K562 (cell line): ENCODE measurements at regions not wholly inside any gene's neighbourhood (a gene's known extent, or its start where the extent isn't known, plus 50 kb on each side); places are given as distances from the start of the nearest gene placed in this dataset.

Experiments used
- ATAC-seq: fragments of 200-7000 bp; cut with Tn5 transposase; 3 replicates; pipeline ENCODE4 v1.9.1; 2020; ENCODE audit warnings: moderate library complexity
- BruUV-seq: library from RNA; stranded (reverse); fragments of 400-500 nt; replicated peaks from 2 replicates; lab custom pipeline; 2021; lab: Mats Ljungman, UMichigan
- CTCF ChIA-PET: fragments of 300-600 bp; formaldehyde crosslinking; extraction: SDS; loops from one replicate; lab custom pipeline; 2021; ENCODE audit warnings: low intra/inter-chr PET ratio; lab: Yijun Ruan, JAX
- POLR2A ChIA-PET: fragments of 300-600, 350-650 bp; sonication (Branson Sonifier 250); formaldehyde crosslinking; extraction: SDS; loops from one replicate; lab custom pipeline; 2021; ENCODE audit warnings: antibody characterized with exemption, inconsistent platforms; lab: Yijun Ruan, JAX
- DNase-seq, 4 experiments: peaks; one replicate each; pipeline versions ENCODE4 v3.0.0 to v3.0.0-alpha.2; 2011 to 2018; ENCODE audit warnings: low spot score in 3 of 4, mixed read lengths in 3 of 4; ENCODE audit errors: extremely low read depth in 1 of 4
- FAIRE-seq: peaks from 2 replicates; lab custom pipeline; 2011; peaks lifted over from hg19 to GRCh38; lab: Jason Lieb, UNC
- H2AFZ ChIP-seq: 2 replicates; pipeline ENCODE4 v1.6.0; 2011; ENCODE audit warnings: low read depth, low read length, control low read depth, inconsistent platforms
- H3K27ac ChIP-seq: fragments of 200-600 bp; 3 replicates; pipeline ENCODE4 v1.8.0; 2011; ENCODE audit warnings: low read depth, mild to moderate bottlenecking, control low read depth, inconsistent platforms, low read length, moderate library complexity, mixed read lengths; ENCODE audit errors: extremely low read depth
- H3K27me3 ChIP-seq, 2 experiments: fragments of 300-600 bp in 1 of 2; 2 replicates in 1 of 2; 3 replicates in 1 of 2; pipeline versions ENCODE4 v1.6.0 to v1.8.0; 2011; ENCODE audit warnings: inconsistent platforms in 2 of 2, low read length in 2 of 2, mild to moderate bottlenecking in 1 of 2, mixed read lengths in 1 of 2, moderate library complexity in 1 of 2; ENCODE audit not compliant: control insufficient read depth in 2 of 2, insufficient read depth in 2 of 2
- H3K36me3 ChIP-seq: fragments of 300-600 bp; 3 replicates; pipeline ENCODE4 v1.8.0; 2011; ENCODE audit warnings: mild to moderate bottlenecking, low read length, inconsistent platforms; ENCODE audit not compliant: control insufficient read depth, insufficient read depth
- H3K4me1 ChIP-seq, 2 experiments: fragments of 200-600 bp in 1 of 2; replicated peaks in 1 of 2; 2 replicates in 1 of 2; 3 replicates in 1 of 2; pipeline versions ENCODE4 v1.5.1 to v1.8.0; 2011; ENCODE audit warnings: inconsistent platforms in 2 of 2, low read length in 2 of 2, mild to moderate bottlenecking in 1 of 2, mixed read lengths in 1 of 2, moderate library complexity in 1 of 2; ENCODE audit not compliant: control insufficient read depth in 2 of 2, insufficient read depth in 2 of 2
- H3K4me2 ChIP-seq: 2 replicates; pipeline ENCODE4 v1.6.1; 2011; ENCODE audit warnings: low read length, control low read depth, inconsistent platforms, mixed read lengths; ENCODE audit not compliant: insufficient read depth
- H3K4me3 ChIP-seq: fragments of 200-600 bp; sonication (generic), shearing (Covaris generic); 2 replicates; pipeline ENCODE4 v1.5.1; 2016; ENCODE audit warnings: control low read depth, inconsistent platforms
- H3K79me2 ChIP-seq: fragments of 200-600 bp; 3 replicates; pipeline ENCODE4 v1.8.0; 2011; ENCODE audit warnings: low read length, inconsistent platforms; ENCODE audit not compliant: control insufficient read depth, insufficient read depth
- H3K9ac ChIP-seq, 2 experiments: 2 replicates each; pipeline versions ENCODE4 v1.6.0 to v1.6.1; 2011; ENCODE audit warnings: low read depth in 2 of 2, low read length in 2 of 2, control low read depth in 1 of 2, inconsistent platforms in 1 of 2, mild to moderate bottlenecking in 1 of 2, mixed read lengths in 1 of 2; ENCODE audit not compliant: insufficient read depth in 1 of 2
- H3K9me1 ChIP-seq: one replicate; pipeline ENCODE4 v1.6.0; 2011; ENCODE audit warnings: inconsistent platforms, mild to moderate bottlenecking, low read length, moderate library complexity; ENCODE audit not compliant: control insufficient read depth, insufficient read depth
- H3K9me3 ChIP-seq: replicated peaks from 2 replicates; pipeline ENCODE4 v1.5.1; 2011; ENCODE audit warnings: low read depth, low read length, inconsistent platforms; ENCODE audit not compliant: control insufficient read depth, insufficient read depth
- H4K20me1 ChIP-seq: replicated peaks from 2 replicates; pipeline ENCODE4 v1.6.1; 2011; ENCODE audit warnings: low read length, inconsistent platforms, mixed read lengths; ENCODE audit not compliant: control insufficient read depth, insufficient read depth
- DPF2 ChIP-seq: fragments of 450-650 bp; IDR thresholded peaks from 2 replicates; pipeline ENCODE4 v1.6.1; 2016
- FOXO4 ChIP-seq: fragments of 450-650 bp; formaldehyde crosslinking; IDR thresholded peaks from 2 replicates; pipeline ENCODE4 v1.4.0; 2020; ENCODE audit warnings: mild to moderate bottlenecking, moderate library complexity
- GTF2F1 ChIP-seq: IDR thresholded peaks from 2 replicates; pipeline ENCODE4 v1.6.1; 2011; ENCODE audit warnings: low read depth, low read length, improper control_type of control experiment
- PATZ1 ChIP-seq: fragments of 250-450 bp; sonication (Bioruptor Pico); IDR thresholded peaks from 2 replicates; pipeline ENCODE4 v1.5.0; 2020; ENCODE audit warnings: mild to moderate bottlenecking, borderline replicate concordance
- PBX2 ChIP-seq, 2 experiments: IDR thresholded peaks in 1 of 2; conservative IDR thresholded peaks in 1 of 2; 2 replicates each; pipeline ENCODE4 v1.6.1; 2016; ENCODE audit warnings: low read depth in 2 of 2, mild to moderate bottlenecking in 1 of 2, missing compliant biosample characterization in 1 of 2, missing genetic modification characterization in 1 of 2, moderate library complexity in 1 of 2
- PKNOX1 ChIP-seq: fragments of 450-650 bp; IDR thresholded peaks from 2 replicates; pipeline ENCODE4 v1.6.1; 2016
- SOX6 ChIP-seq: fragments of 450-650 bp; IDR thresholded peaks from 2 replicates; pipeline ENCODE4 v1.6.1; 2014; ENCODE audit warnings: mild to moderate bottlenecking
- YBX1 ChIP-seq: fragments of 450-650 bp; IDR thresholded peaks from 2 replicates; pipeline ENCODE4 v1.7.1; 2016; ENCODE audit warnings: mild to moderate bottlenecking
- ZNF184 ChIP-seq: sonication (generic); formaldehyde crosslinking; IDR thresholded peaks from 2 replicates; pipeline ENCODE4 v1.5.0; 2020; ENCODE audit warnings: missing genetic modification reagents
- ZNF324 ChIP-seq: fragments of 250-450 bp; sonication (Bioruptor Pico); IDR thresholded peaks from 2 replicates; pipeline ENCODE4 v1.4.0; 2020; ENCODE audit warnings: mild to moderate bottlenecking
- ZSCAN32 ChIP-seq: fragments of 450-650 bp; formaldehyde crosslinking; IDR thresholded peaks from 2 replicates; pipeline ENCODE4 v1.4.0; 2020; ENCODE audit warnings: mild to moderate bottlenecking, moderate library complexity
- WGBS: fragments of 100-300 bp; shearing (Covaris generic); methylation state at CpG from one replicate; pipeline ENCODE4 v1.1.6; 2016; ENCODE audit warnings: low coverage, mixed read lengths; ENCODE audit not compliant: insufficient coverage; ENCODE audit errors: missing lambda C conversion rate; 5-methylcytosine and 5-hydroxymethylcytosine counted together
- in situ Hi-C: fragments of 300-500 bp; cut with MboI; formaldehyde crosslinking; loops from 4 replicates; pipeline ENCODE4 v1.15.0; 2018; ENCODE audit warnings: inconsistent platforms, mixed read lengths
- intact Hi-C: fragments of 100-400 bp; cut with micrococcal nuclease; formaldehyde crosslinking; loops from 2 replicates; pipeline ENCODE4 v1.14.2; 2022

- Histone ChIP-seq H4K20me1 (no peaks in the 10 kb centered on the region), H3K4me1 (no peaks in the 10 kb centered on the region), H2AFZ (no peak overlapping the region), H3K27me3 (peaks cover 0 to 5% of the 10 kb centered on the region in 2 experiments; a peak in 1 of 5 replicates), H3K9me3 (no peaks in the 10 kb centered on the region; the same call in 1 of the 2 replicates), H3K4me2 (no peak overlapping the region), H3K36me3 (no peaks in the 10 kb centered on the region), H3K27ac (no peak overlapping the region), H3K9ac (no peak overlapping the region), H3K9me1 (no peaks in the 10 kb centered on the region), H3K79me2 (no peaks in the 10 kb centered on the region), H3K4me3 (no peak overlapping the region)
- TF ChIP-seq SOX6: no peak
- no peak for TF ChIP-seq FOXO4 (CRISPR knock-in tag)
- TF ChIP-seq PBX2 (CRISPR knock-in tag; IDR thresholded peaks at IDR 0.05; ENCODE audit: low read depth): no peak
- TF ChIP-seq PBX2 (tag; conservative IDR thresholded peaks at IDR 0.05; ENCODE audit: low read depth): no peak
- no peak for TF ChIP-seq ZNF324 (CRISPR knock-in tag)
- no peak for TF ChIP-seq PKNOX1
- no peak for TF ChIP-seq ZNF184 (CRISPR knock-in tag)
- no peak for TF ChIP-seq GTF2F1
- TF ChIP-seq PATZ1 (CRISPR knock-in tag): no peak
- no peak for TF ChIP-seq ZSCAN32 (CRISPR knock-in tag)
- TF ChIP-seq YBX1: no peak
- TF ChIP-seq DPF2: no peak
- FAIRE-seq (no peak), DNase-seq (no peak), ATAC-seq (no peak)
- no TSS peak for BruUV-seq
- intact Hi-C loops: no loop called here
- CTCF ChIA-PET: interaction anchor here (0.6 kb wide), 1 partner anchor 13 kb away, joined by 3 read pairs; no protein-coding TSS in a partner anchor
- 12% methylated on average over 4 of the region's 4 CpGs for whole genome bisulfite sequencing
- POLR2A ChIA-PET: no interaction called here
- in situ Hi-C loops: no loop called here
These were observed 61.6 kb downstream of the RGS12 start for GRCh38 chr4:3354455-3354811.
